Hepatocyte (in vitro differentiated cells): ENCODE measurements at regions not wholly inside any gene's neighbourhood (a gene's known extent, or its start where the extent isn't known, plus 50 kb on each side); places are given as distances from the start of the nearest gene placed in this dataset.

Source experiments
- CTCF ChIP-seq: fragments of 200-600 bp; sonication (generic); IDR thresholded peaks from 2 replicates; pipeline ENCODE4 v1.5.1; 2016; ENCODE audit warnings: antibody characterized with exemption, mild to moderate bottlenecking; ENCODE audit not compliant: poor library complexity
- EZH2 ChIP-seq: fragments of 200-600 bp; sonication (generic); IDR thresholded peaks from 2 replicates; pipeline ENCODE4 v1.6.1; 2016; ENCODE audit warnings: antibody characterized with exemption, mild to moderate bottlenecking, borderline replicate concordance
- EZH2phosphoT487 ChIP-seq: fragments of 200-600 bp; sonication (generic); IDR thresholded peaks from one replicate; pipeline ENCODE4 v1.6.1; 2018; ENCODE audit warnings: antibody characterized with exemption, mild to moderate bottlenecking, low read depth, moderate library complexity; ENCODE audit not compliant: unreplicated experiment, severe bottlenecking

- TF ChIP-seq CTCF (no peak), EZH2 (no peak), EZH2phosphoT487 (no peak)
These were observed 731.9 kb upstream of the FBXO33 start for GRCh38 chr14:40164083-40164482.
